ENCODE measurements at regions not wholly inside any gene's neighbourhood (a gene's known extent, or its start where the extent isn't known, plus 50 kb on each side); places are given as distances from the start of the nearest gene placed in this dataset.

DNA sequence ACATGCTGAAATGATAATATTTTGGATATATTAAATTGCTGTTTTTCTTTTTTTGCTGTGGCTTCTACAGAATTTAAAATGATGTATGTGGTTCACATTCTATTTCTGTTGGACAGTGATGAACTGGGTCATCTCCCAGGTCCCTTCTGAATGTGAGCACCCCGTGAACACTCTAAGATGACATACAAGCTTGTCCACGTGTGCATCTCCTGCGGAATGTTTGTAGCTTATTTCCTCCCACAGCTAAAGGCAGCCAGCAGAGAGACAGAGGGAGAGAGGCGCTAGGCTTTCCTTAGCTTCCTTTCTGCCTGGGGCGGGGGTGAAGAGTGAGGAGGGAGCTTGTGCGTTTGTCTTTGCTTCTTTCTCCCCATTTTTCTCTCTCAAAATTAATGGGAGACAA, 219.1 kb downstream of the EMX2 start:
- H3K9me3 ChIP-seq (replicated peaks; ENCODE audit: control insufficient read depth, insufficient read depth, low read length) = no peaks in the 10 kb centered on the region
- no peak overlapping the region for H3K4me2 ChIP-seq (ENCODE audit: insufficient read depth, low read length)
- FAIRE-seq = no peak
- H2AFZ ChIP-seq (ENCODE audit: low read depth, low read length) = no peak overlapping the region
- H3K9ac ChIP-seq (replicated peaks; ENCODE audit: extremely low read depth, insufficient read depth, low read length) = no peak overlapping the region
- dilution Hi-C loops (cut with MboI; ENCODE audit: extremely low pct_ligation_motif_present, low sequenced_read_pairs) = no loop called here
- BruUV-seq (replicated peaks) = no TSS peak
- intact Hi-C loops (cut with micrococcal nuclease) = no loop called here
- no peaks in the 10 kb centered on the region for H3K36me3 ChIP-seq (ENCODE audit: control insufficient read depth in 2 of 2, extremely low read depth in 1 of 2, insufficient read depth in 2 of 2, low read length in 2 of 2)
- H3K79me2 ChIP-seq (ENCODE audit: control insufficient read depth, insufficient read depth, low read length) = no peaks in the 10 kb centered on the region
- ChIA-PET CTCF (no interaction called here), POLR2A (no interaction called here)
- H3K4me1 ChIP-seq (ENCODE audit: control insufficient read depth, extremely low read depth, insufficient read depth, low read length) = no peaks in the 10 kb centered on the region
- TF ChIP-seq GATA2 (IDR thresholded peaks at IDR 0.05; ENCODE audit: insufficient read depth, insufficient read length, low read depth, low read length) = no peak
- no peak for TF ChIP-seq POLR2A (IDR thresholded peaks at IDR 0.05; ENCODE audit: low read depth, low read length)
- no peak for TF ChIP-seq FOS (IDR thresholded peaks at IDR 0.05; ENCODE audit: borderline replicate concordance, insufficient read depth, low read length)
- TF ChIP-seq EZH2 (IDR thresholded peaks at IDR 0.05; ENCODE audit: borderline replicate concordance, low read depth, low read length, severe bottlenecking) = no peak
- TF ChIP-seq, protein P1, sequence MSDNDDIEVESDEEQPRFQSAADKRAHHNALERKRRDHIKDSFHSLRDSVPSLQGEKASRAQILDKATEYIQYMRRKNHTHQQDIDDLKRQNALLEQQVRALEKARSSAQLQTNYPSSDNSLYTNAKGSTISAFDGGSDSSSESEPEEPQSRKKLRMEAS (IDR thresholded peaks at IDR 0.05; ENCODE audit: insufficient read depth, insufficient read length) = no peak
- TF ChIP-seq JUN (IDR thresholded peaks at IDR 0.05; ENCODE audit: borderline replicate concordance, insufficient read depth, insufficient read length, low read depth) = no peak
- no peak for TF ChIP-seq POLR2AphosphoS5 (IDR thresholded peaks at IDR 0.05; ENCODE audit: insufficient read depth, low read depth, low read length)
- TF ChIP-seq, protein P2, sequence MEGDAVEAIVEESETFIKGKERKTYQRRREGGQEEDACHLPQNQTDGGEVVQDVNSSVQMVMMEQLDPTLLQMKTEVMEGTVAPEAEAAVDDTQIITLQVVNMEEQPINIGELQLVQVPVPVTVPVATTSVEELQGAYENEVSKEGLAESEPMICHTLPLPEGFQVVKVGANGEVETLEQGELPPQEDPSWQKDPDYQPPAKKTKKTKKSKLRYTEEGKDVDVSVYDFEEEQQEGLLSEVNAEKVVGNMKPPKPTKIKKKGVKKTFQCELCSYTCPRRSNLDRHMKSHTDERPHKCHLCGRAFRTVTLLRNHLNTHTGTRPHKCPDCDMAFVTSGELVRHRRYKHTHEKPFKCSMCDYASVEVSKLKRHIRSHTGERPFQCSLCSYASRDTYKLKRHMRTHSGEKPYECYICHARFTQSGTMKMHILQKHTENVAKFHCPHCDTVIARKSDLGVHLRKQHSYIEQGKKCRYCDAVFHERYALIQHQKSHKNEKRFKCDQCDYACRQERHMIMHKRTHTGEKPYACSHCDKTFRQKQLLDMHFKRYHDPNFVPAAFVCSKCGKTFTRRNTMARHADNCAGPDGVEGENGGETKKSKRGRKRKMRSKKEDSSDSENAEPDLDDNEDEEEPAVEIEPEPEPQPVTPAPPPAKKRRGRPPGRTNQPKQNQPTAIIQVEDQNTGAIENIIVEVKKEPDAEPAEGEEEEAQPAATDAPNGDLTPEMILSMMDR (IDR thresholded peaks at IDR 0.05; ENCODE audit: extremely low read depth in 1 of 2, insufficient read depth in 1 of 2, low read depth in 1 of 2, low read length in 2 of 2) = no peak
- TF ChIP-seq MYC (IDR thresholded peaks at IDR 0.05; ENCODE audit: low read depth, low read length) = no peak
- H3K9me1 ChIP-seq (replicated peaks; ENCODE audit: control insufficient read depth, extremely low read depth, insufficient read depth, low read length) = no peaks in the 10 kb centered on the region
- H4K20me1 ChIP-seq (replicated peaks; ENCODE audit: control insufficient read depth, extremely low read depth, insufficient read depth, low read length) = no peaks in the 10 kb centered on the region
- DNase-seq (ENCODE audit: low read depth, low spot score) = no peak
- no peak overlapping the region for H3K27ac ChIP-seq (ENCODE audit: insufficient read depth, low read depth, low read length)
- H3K27me3 ChIP-seq (ENCODE audit: control insufficient read depth in 2 of 2, insufficient read depth in 2 of 2, low read length in 2 of 2) = no peaks in the 10 kb centered on the region
- no peak overlapping the region for H3K4me3 ChIP-seq (replicated peaks in 1 of 3; ENCODE audit: insufficient read depth in 1 of 3, low read depth in 1 of 3, low read length in 3 of 3)

Measured in endothelial cell of umbilical vein (primary cell).